Stimulated activated naive CD8-positive, alpha-beta T cell treated with anti-CD3 and anti-CD28 coated beads, Interleukin-15, amount 100 ng/mL, for 72 hours (primary cell): ENCODE measurements at regions not wholly inside any gene's neighbourhood (a gene's known extent, or its start where the extent isn't known, plus 50 kb on each side); places are given as distances from the start of the nearest gene placed in this dataset.
"Not testable (repeated sequence)": the region's sequence is repeated elsewhere in the genome, so short reads cannot be mapped to it uniquely, and the experiment has no call there.

ENCODE experiments used
- ATAC-seq: fragments of 150-1000 bp; cut with Tn5 transposase; 2 replicates; pipeline ENCODE4 v1.10.0; 2021; ENCODE audit warnings: mild to moderate bottlenecking, moderate library complexity
- DNase-seq, 2 donors: peaks; one replicate each; pipeline ENCODE4 v3.0.0; 2021 to 2022
- H3K27ac Mint-ChIP-seq, 2 donors: one replicate each; pipeline ENCODE4 v1.8.0; 2022; ENCODE audit warnings: mild to moderate bottlenecking in 2 of 2, mixed read lengths in 2 of 2, moderate library complexity in 2 of 2
- H3K27me3 Mint-ChIP-seq: one replicate; pipeline ENCODE4 v1.8.0; 2022; ENCODE audit warnings: mixed read lengths
- H3K4me1 Mint-ChIP-seq: one replicate; pipeline ENCODE4 v1.8.0; 2022; ENCODE audit warnings: mild to moderate bottlenecking, mixed read lengths
- H3K4me3 Mint-ChIP-seq, 2 donors: one replicate each; pipeline ENCODE4 v1.8.0; 2022; ENCODE audit warnings: mild to moderate bottlenecking in 2 of 2, mixed read lengths in 2 of 2, moderate library complexity in 1 of 2
- H3K9me3 Mint-ChIP-seq, 2 donors: one replicate each; pipeline ENCODE4 v1.8.0; 2022; ENCODE audit warnings: mixed read lengths in 2 of 2

GRCh38 chrX:74211911-74212310, 92.1 kb upstream of the ZCCHC13 start:
- Mint-ChIP-seq H3K4me3 (no peak overlapping the region), H3K9me3 (peaks cover 0 to 6% of the 10 kb centered on the region in 2 donors), H3K27me3 (no peaks in the 10 kb centered on the region), H3K27ac (no peak overlapping the region), H3K4me1 (no peaks in the 10 kb centered on the region)
- no peak for DNase-seq
- no peak for ATAC-seq

GRCh38 chrX:74207539-74207938, 96.4 kb upstream of the ZCCHC13 start:
- DNase-seq (no peak), ATAC-seq (no peak)
- Mint-ChIP-seq H3K27ac (no peak overlapping the region), H3K4me3 (no peak overlapping the region), H3K4me1 (no peaks in the 10 kb centered on the region), H3K9me3 (peaks cover 0 to 4% of the 10 kb centered on the region in 2 donors), H3K27me3 (no peaks in the 10 kb centered on the region)

GRCh38 chrX:74195605-74196004, 108.4 kb upstream of the ZCCHC13 start:
- Mint-ChIP-seq H3K4me3 (no peak overlapping the region), H3K4me1 (no peaks in the 10 kb centered on the region), H3K9me3 (peaks cover 0 to 13% of the 10 kb centered on the region in 2 donors), H3K27me3 (no peaks in the 10 kb centered on the region), H3K27ac (no peak overlapping the region)
- ATAC-seq (no peak), DNase-seq (no peak)

GRCh38 chrX:74195120-74195519, 108.9 kb upstream of the ZCCHC13 start:
- no peak for ATAC-seq
- H3K4me1 Mint-ChIP-seq, result no peaks in the 10 kb centered on the region
- no peak for DNase-seq

GRCh38 chrX:74187211-74187610, 116.8 kb upstream of the ZCCHC13 start:
- Mint-ChIP-seq H3K4me3 (no peak overlapping the region), H3K4me1 (no peaks in the 10 kb centered on the region), H3K9me3 (no peaks in the 10 kb centered on the region), H3K27me3 (no peaks in the 10 kb centered on the region), H3K27ac (no peak overlapping the region)
- DNase-seq, result no peak
- ATAC-seq, result no peak

More at GRCh38 chrX:74195120-74195519, 108.9 kb upstream of the ZCCHC13 start:
- no peaks in the 10 kb centered on the region for H3K27me3 Mint-ChIP-seq
- no peak overlapping the region for H3K27ac Mint-ChIP-seq
- peaks cover 0 to 13% of the 10 kb centered on the region in 2 donors for H3K9me3 Mint-ChIP-seq
- no peak overlapping the region for H3K4me3 Mint-ChIP-seq

- not testable (repeated sequence) for H3K4me1 Mint-ChIP-seq, DNase-seq, H3K9me3 Mint-ChIP-seq, H3K27me3 Mint-ChIP-seq, H3K4me3 Mint-ChIP-seq, ATAC-seq, H3K27ac Mint-ChIP-seq
Observed at GRCh38 chrX:74183047-74183446, 120.9 kb upstream of the ZCCHC13 start.

GRCh38 chrX:74181976-74182375, 122.0 kb upstream of the ZCCHC13 start:
- not testable (repeated sequence) for H3K4me3 Mint-ChIP-seq, H3K27ac Mint-ChIP-seq, DNase-seq, H3K27me3 Mint-ChIP-seq, H3K4me1 Mint-ChIP-seq, H3K9me3 Mint-ChIP-seq, ATAC-seq

GRCh38 chrX:74180716-74181115, 123.3 kb upstream of the ZCCHC13 start:
- no peak for DNase-seq
- Mint-ChIP-seq H3K4me1 (no peaks in the 10 kb centered on the region), H3K9me3 (no peaks in the 10 kb centered on the region), H3K4me3 (no peak overlapping the region), H3K27me3 (no peaks in the 10 kb centered on the region), H3K27ac (no peak overlapping the region)
- no peak for ATAC-seq

- Mint-ChIP-seq H3K4me1 (no peaks in the 10 kb centered on the region), H3K9me3 (no peaks in the 10 kb centered on the region), H3K4me3 (no peak overlapping the region), H3K27ac (no peak overlapping the region), H3K27me3 (no peaks in the 10 kb centered on the region)
- DNase-seq (no peak), ATAC-seq (no peak)
Observed at GRCh38 chrX:74179990-74180389, 124.0 kb upstream of the ZCCHC13 start.

- H3K27me3 Mint-ChIP-seq, result no peaks in the 10 kb centered on the region
- no peak for DNase-seq
- no peak for ATAC-seq
- H3K4me3 Mint-ChIP-seq, result no peak overlapping the region
- H3K27ac Mint-ChIP-seq, result no peak overlapping the region
- H3K4me1 Mint-ChIP-seq, result no peaks in the 10 kb centered on the region
- H3K9me3 Mint-ChIP-seq, result no peaks in the 10 kb centered on the region
Observed at GRCh38 chrX:74179499-74179898, 124.5 kb upstream of the ZCCHC13 start.

- Mint-ChIP-seq H3K4me3 (no peak overlapping the region), H3K27me3 (no peaks in the 10 kb centered on the region), H3K4me1 (no peaks in the 10 kb centered on the region), H3K27ac (no peak overlapping the region), H3K9me3 (no peaks in the 10 kb centered on the region)
- DNase-seq (no peak), ATAC-seq (no peak)
Observed at GRCh38 chrX:74179071-74179470, 124.9 kb upstream of the ZCCHC13 start.

GRCh38 chrX:74178536-74178935, 125.4 kb upstream of the ZCCHC13 start:
- Mint-ChIP-seq H3K4me1 (no peaks in the 10 kb centered on the region), H3K27ac (no peak overlapping the region), H3K4me3 (no peak overlapping the region), H3K9me3 (no peaks in the 10 kb centered on the region), H3K27me3 (no peaks in the 10 kb centered on the region)
- ATAC-seq (no peak), DNase-seq (no peak)

- ATAC-seq, result no peak
- H3K9me3 Mint-ChIP-seq, result peaks cover 9 to 13% of the 10 kb centered on the region in 2 donors
- no peak overlapping the region for H3K27ac Mint-ChIP-seq
- no peak for DNase-seq
- H3K27me3 Mint-ChIP-seq, result no peaks in the 10 kb centered on the region
- H3K4me1 Mint-ChIP-seq, result no peaks in the 10 kb centered on the region
- no peak overlapping the region for H3K4me3 Mint-ChIP-seq
Observed at GRCh38 chrX:74171465-74171864, 132.5 kb upstream of the ZCCHC13 start.

- no peak overlapping the region for H3K4me3 Mint-ChIP-seq
- H3K27me3 Mint-ChIP-seq, result no peaks in the 10 kb centered on the region
- no peaks in the 10 kb centered on the region for H3K9me3 Mint-ChIP-seq
- no peaks in the 10 kb centered on the region for H3K4me1 Mint-ChIP-seq
- no peak overlapping the region for H3K27ac Mint-ChIP-seq
- DNase-seq, result no peak
- no peak for ATAC-seq
Observed at GRCh38 chrX:74162199-74162598, 141.8 kb upstream of the ZCCHC13 start.

GRCh38 chrX:74160816-74161215, 143.2 kb upstream of the ZCCHC13 start:
- Mint-ChIP-seq H3K27ac (no peak overlapping the region), H3K27me3 (no peaks in the 10 kb centered on the region), H3K4me1 (no peaks in the 10 kb centered on the region), H3K9me3 (no peaks in the 10 kb centered on the region), H3K4me3 (no peak overlapping the region)
- ATAC-seq (no peak), DNase-seq (no peak)

- no peak for DNase-seq
- H3K4me3 Mint-ChIP-seq, result no peak overlapping the region
- H3K4me1 Mint-ChIP-seq, result no peaks in the 10 kb centered on the region
- no peaks in the 10 kb centered on the region for H3K9me3 Mint-ChIP-seq
- H3K27me3 Mint-ChIP-seq, result no peaks in the 10 kb centered on the region
- no peak for ATAC-seq
- no peak overlapping the region for H3K27ac Mint-ChIP-seq
Observed at GRCh38 chrX:74160358-74160757, 143.6 kb upstream of the ZCCHC13 start.

- Mint-ChIP-seq H3K4me3 (no peak overlapping the region), H3K9me3 (peaks cover 7 to 8% of the 10 kb centered on the region in 2 donors), H3K27ac (no peak overlapping the region), H3K4me1 (no peaks in the 10 kb centered on the region), H3K27me3 (no peaks in the 10 kb centered on the region)
- no peak for DNase-seq
- no peak for ATAC-seq
Observed at GRCh38 chrX:74147439-74147838, 156.5 kb upstream of the ZCCHC13 start.
